ENCODE measurements at regions not wholly inside any gene's neighbourhood (a gene's known extent, or its start where the extent isn't known, plus 50 kb on each side); places are given as distances from the start of the nearest gene placed in this dataset.
A peak's percentile ranks its signal among the peaks of the same experiment; 100 is the strongest.

GRCh38 chr6:40798069-40798770 is 211.1 kb upstream of the LRFN2 start:
- no peak for DNase-seq (ENCODE audit: low read depth in 2 of 2)

- DNase-seq (ENCODE audit: low read depth in 2 of 2), result no peak
Observed at GRCh38 chr6:40796260-40797221, 209.4 kb upstream of the LRFN2 start.

- no peak for DNase-seq (ENCODE audit: low read depth in 2 of 2)
Observed at GRCh38 chr6:40794586-40794985, 207.4 kb upstream of the LRFN2 start.

GRCh38 chr6:40792183-40792582 is 205.0 kb upstream of the LRFN2 start:
- no peak for DNase-seq (ENCODE audit: low read depth in 2 of 2)

- DNase-seq (ENCODE audit: low read depth in 2 of 2), result no peak
Observed at GRCh38 chr6:40791004-40791403, 203.8 kb upstream of the LRFN2 start.

GRCh38 chr6:40788661-40789655 is 201.8 kb upstream of the LRFN2 start:
- peak in 1 of 2 donors; percentile 10 for DNase-seq (ENCODE audit: low read depth in 2 of 2)

- no peak for DNase-seq (ENCODE audit: low read depth in 2 of 2)
Observed at GRCh38 chr6:40782355-40782754, 195.2 kb upstream of the LRFN2 start.

- no peak for DNase-seq (ENCODE audit: low read depth in 2 of 2)
Observed at GRCh38 chr6:40780637-40781036, 193.5 kb upstream of the LRFN2 start.

GRCh38 chr6:40779409-40779808 is 192.2 kb upstream of the LRFN2 start:
- no peak for DNase-seq (ENCODE audit: low read depth in 2 of 2)

- no peak for DNase-seq (ENCODE audit: low read depth in 2 of 2)
Observed at GRCh38 chr6:40778918-40779317, 191.8 kb upstream of the LRFN2 start.

- no peak for DNase-seq (ENCODE audit: low read depth in 2 of 2)
Observed at GRCh38 chr6:40778196-40778595, 191.0 kb upstream of the LRFN2 start.

GRCh38 chr6:40774932-40775331 is 187.8 kb upstream of the LRFN2 start:
- DNase-seq (ENCODE audit: low read depth in 2 of 2), result no peak

- no peak for DNase-seq (ENCODE audit: low read depth in 2 of 2)
Observed at GRCh38 chr6:40770794-40771193, 183.6 kb upstream of the LRFN2 start.

GRCh38 chr6:40764726-40765125 is 177.6 kb upstream of the LRFN2 start:
- DNase-seq (ENCODE audit: low read depth in 2 of 2), result no peak

GRCh38 chr6:40762981-40763380 is 175.8 kb upstream of the LRFN2 start:
- no peak for DNase-seq (ENCODE audit: low read depth in 2 of 2)

GRCh38 chr6:40760887-40761286 is 173.7 kb upstream of the LRFN2 start:
- no peak for DNase-seq (ENCODE audit: low read depth in 2 of 2)

GRCh38 chr6:40759838-40760237 is 172.7 kb upstream of the LRFN2 start:
- DNase-seq (ENCODE audit: low read depth in 2 of 2), result no peak

- no peak for DNase-seq (ENCODE audit: low read depth in 2 of 2)
Observed at GRCh38 chr6:40759264-40759663, 172.1 kb upstream of the LRFN2 start.

- DNase-seq (ENCODE audit: low read depth in 2 of 2), result no peak
Observed at GRCh38 chr6:40755749-40756452, 168.7 kb upstream of the LRFN2 start.

- DNase-seq (ENCODE audit: low read depth in 2 of 2), result no peak
Observed at GRCh38 chr6:40755046-40755681, 168.0 kb upstream of the LRFN2 start.

All from stimulated activated CD4-positive, alpha-beta T cell treated with anti-CD3 and anti-CD28 coated beads, Interleukin-1b, Interleukin-23, amount 100 ng/mL, for 4 hours (primary cell).